ENCODE measurements at regions not wholly inside any gene's neighbourhood (a gene's known extent, or its start where the extent isn't known, plus 50 kb on each side); places are given as distances from the start of the nearest gene placed in this dataset.
A peak's percentile ranks its signal among the peaks of the same experiment; 100 is the strongest.

- Mint-ChIP-seq H3K27me3 (peaks cover 29 to 36% of the 10 kb centered on the region in 2 donors), H3K4me3 (no peak overlapping the region), H3K4me1 (peaks cover 0 to 2% of the 10 kb centered on the region in 2 donors), H3K27ac (no peak overlapping the region), H3K36me3 (no peaks in the 10 kb centered on the region), H3K9me3 (no peaks in the 10 kb centered on the region)
- peak; percentile 4 for DNase-seq
- peak in 1 of 2 donors; percentile 56 for ATAC-seq (replicated peaks)
These were observed 173.9 kb upstream of the SP4 start for GRCh38 chr7:21253740-21254687.

- no peaks in the 10 kb centered on the region for H3K36me3 Mint-ChIP-seq
- peaks cover 15 to 21% of the 10 kb centered on the region in 2 donors for H3K27me3 Mint-ChIP-seq
- no peak for DNase-seq
These were observed 171.5 kb upstream of the SP4 start for GRCh38 chr7:21256310-21256877.

GRCh38 chr7:21260939-21261338, 166.9 kb upstream of the SP4 start:
- DNase-seq (no peak), ATAC-seq (replicated peaks) (no peak)
- Mint-ChIP-seq H3K4me3 (no peak overlapping the region), H3K27me3 (peaks cover 0 to 3% of the 10 kb centered on the region in 2 donors), H3K36me3 (no peaks in the 10 kb centered on the region), H3K27ac (no peak overlapping the region), H3K9me3 (no peaks in the 10 kb centered on the region), H3K4me1 (peaks cover 7 to 15% of the 10 kb centered on the region in 2 donors)

More at GRCh38 chr7:21256310-21256877, 171.5 kb upstream of the SP4 start:
- peaks cover 2 to 5% of the 10 kb centered on the region in 2 donors for H3K4me1 Mint-ChIP-seq
- ATAC-seq (replicated peaks), result no peak
- H3K4me3 Mint-ChIP-seq, result no peak overlapping the region
- H3K9me3 Mint-ChIP-seq, result no peaks in the 10 kb centered on the region
- H3K27ac Mint-ChIP-seq, result no peak overlapping the region

DNA sequence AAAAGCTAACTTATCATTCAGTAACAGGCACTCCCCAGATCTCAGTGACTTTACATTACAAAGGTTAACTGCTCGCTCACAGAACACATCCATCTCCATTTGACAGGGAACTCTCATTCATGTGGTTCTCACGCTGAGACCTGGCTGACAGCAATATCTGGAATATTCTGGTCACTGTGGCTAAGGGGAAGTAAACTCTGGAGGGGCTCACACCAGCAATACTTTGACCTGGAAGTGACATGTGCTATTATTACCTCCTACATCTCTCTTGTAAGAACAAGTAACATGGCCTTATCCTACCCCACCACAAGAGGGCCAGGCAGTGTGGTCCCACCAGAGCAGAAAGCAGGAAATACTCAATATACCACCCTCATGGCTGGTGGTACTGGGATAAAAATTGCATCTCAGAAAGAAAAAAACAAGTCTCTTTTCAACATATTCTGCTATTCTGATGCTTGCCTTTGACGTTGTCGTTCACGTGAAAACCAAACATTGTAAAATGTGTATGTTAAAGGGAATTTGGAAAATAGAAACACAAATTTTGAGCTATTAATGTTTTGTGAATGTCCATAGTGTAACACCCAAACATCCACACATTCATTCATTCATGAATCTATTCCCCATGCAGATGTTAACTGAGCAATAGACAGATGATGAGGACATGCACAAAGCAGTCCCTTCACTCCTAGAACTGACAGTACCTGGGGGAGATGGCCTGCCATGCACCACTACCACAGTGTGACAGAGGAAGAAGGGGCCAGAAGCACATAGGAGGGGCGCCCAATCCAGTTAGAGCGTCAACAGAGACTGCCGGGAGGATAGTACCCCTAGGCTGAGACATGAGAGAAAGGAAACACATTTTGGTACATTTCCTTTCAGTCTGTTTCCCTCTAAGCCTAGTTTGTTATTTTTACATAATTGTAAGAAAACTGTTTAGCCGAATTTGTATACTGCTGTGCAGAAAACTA, 166.0 kb upstream of the SP4 start:
- Mint-ChIP-seq H3K4me3 (no peak overlapping the region), H3K4me1 (peaks cover 7 to 15% of the 10 kb centered on the region in 2 donors), H3K27ac (no peak overlapping the region), H3K9me3 (no peaks in the 10 kb centered on the region), H3K36me3 (no peaks in the 10 kb centered on the region), H3K27me3 (peaks cover 0 to 3% of the 10 kb centered on the region in 2 donors)
- peak; percentile 94 to 99 for ATAC-seq (replicated peaks)
- DNase-seq, result peak; percentile 28

- no peak overlapping the region for H3K4me3 Mint-ChIP-seq
- H3K27me3 Mint-ChIP-seq, result no peaks in the 10 kb centered on the region
- DNase-seq, result no peak
- no peak for ATAC-seq (replicated peaks)
- no peak overlapping the region for H3K27ac Mint-ChIP-seq
- no peaks in the 10 kb centered on the region for H3K4me1 Mint-ChIP-seq
- no peaks in the 10 kb centered on the region for H3K36me3 Mint-ChIP-seq
- H3K9me3 Mint-ChIP-seq, result no peaks in the 10 kb centered on the region
These were observed 158.9 kb upstream of the SP4 start for GRCh38 chr7:21269021-21269420.

DNA sequence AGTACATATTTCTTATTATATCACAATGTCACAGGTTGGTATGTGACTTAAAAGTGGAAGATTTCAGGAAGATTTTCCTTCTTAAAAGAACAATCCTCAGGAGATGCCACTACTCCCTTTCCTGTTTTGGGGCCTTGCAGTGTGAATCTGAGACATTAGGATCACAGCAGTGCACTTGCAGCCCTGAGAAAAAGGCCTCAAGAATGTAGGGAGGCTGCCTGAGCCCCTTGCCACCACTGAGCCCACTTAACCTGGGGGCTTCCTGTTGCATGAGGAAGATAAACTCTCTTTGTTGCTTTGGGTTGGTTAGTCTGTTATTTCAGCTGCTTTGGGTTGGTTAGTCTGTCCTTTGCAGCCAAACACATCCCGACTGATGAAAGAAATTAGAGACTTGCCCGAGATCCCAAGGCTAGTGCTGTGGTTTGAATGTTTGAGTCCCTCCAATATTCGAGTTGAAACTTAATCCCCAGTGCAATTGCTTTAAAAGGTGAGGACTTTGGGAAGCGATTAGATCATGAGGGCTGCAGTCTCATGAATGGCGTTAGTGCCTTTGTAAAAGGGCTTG, 151.3 kb upstream of the SP4 start:
- Mint-ChIP-seq H3K9me3 (peaks cover 0 to 3% of the 10 kb centered on the region in 2 donors), H3K36me3 (no peaks in the 10 kb centered on the region), H3K27me3 (no peaks in the 10 kb centered on the region), H3K27ac (no peak overlapping the region), H3K4me1 (peaks cover 2 to 6% of the 10 kb centered on the region in 2 donors), H3K4me3 (no peak overlapping the region)
- ATAC-seq (replicated peaks) (no peak), DNase-seq (no peak)

DNA sequence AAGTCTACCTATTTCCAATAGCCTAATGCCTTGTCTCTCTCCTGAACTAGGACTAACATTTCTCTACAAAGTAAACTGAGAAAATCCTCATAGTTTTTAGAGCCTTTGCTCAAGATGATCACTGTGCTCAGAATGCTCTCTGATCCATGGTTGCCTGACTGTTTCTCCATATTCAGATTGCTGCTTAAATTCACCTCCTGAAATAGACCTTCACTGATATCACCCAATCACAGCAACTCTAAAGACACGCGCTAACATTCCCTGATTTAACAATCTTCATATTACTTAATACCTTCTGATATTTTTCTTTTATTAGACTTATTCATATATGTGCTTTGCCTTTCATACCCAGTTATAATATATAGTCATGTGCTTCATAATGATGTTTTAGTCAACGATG, 148.9 kb upstream of the SP4 start:
- no peak overlapping the region for H3K4me3 Mint-ChIP-seq
- ATAC-seq (replicated peaks) (no peak), DNase-seq (no peak)
- peaks cover 0 to 3% of the 10 kb centered on the region in 2 donors for H3K9me3 Mint-ChIP-seq
- no peaks in the 10 kb centered on the region for H3K36me3 Mint-ChIP-seq
- no peak overlapping the region for H3K27ac Mint-ChIP-seq
- H3K27me3 Mint-ChIP-seq, result no peaks in the 10 kb centered on the region
- peaks cover 2 to 6% of the 10 kb centered on the region in 2 donors for H3K4me1 Mint-ChIP-seq

GRCh38 chr7:21281193-21281592, 146.7 kb upstream of the SP4 start:
- DNase-seq (no peak), ATAC-seq (replicated peaks) (no peak)
- no peaks in the 10 kb centered on the region for H3K27me3 Mint-ChIP-seq
- H3K9me3 Mint-ChIP-seq, result peaks cover 0 to 3% of the 10 kb centered on the region in 2 donors
- no peaks in the 10 kb centered on the region for H3K36me3 Mint-ChIP-seq
- no peak overlapping the region for H3K27ac Mint-ChIP-seq
- H3K4me3 Mint-ChIP-seq, result no peak overlapping the region
- peaks cover 2 to 6% of the 10 kb centered on the region in 2 donors for H3K4me1 Mint-ChIP-seq

GRCh38 chr7:21293771-21294170, 134.1 kb upstream of the SP4 start:
- Mint-ChIP-seq H3K9me3 (no peaks in the 10 kb centered on the region), H3K4me3 (no peak overlapping the region), H3K36me3 (no peaks in the 10 kb centered on the region), H3K27me3 (no peaks in the 10 kb centered on the region), H3K4me1 (no peaks in the 10 kb centered on the region), H3K27ac (no peak overlapping the region)
- DNase-seq, result no peak
- ATAC-seq (replicated peaks), result no peak

GRCh38 chr7:21299766-21300165, 128.1 kb upstream of the SP4 start:
- no peaks in the 10 kb centered on the region for H3K36me3 Mint-ChIP-seq
- DNase-seq, result no peak

GRCh38 chr7:21300692-21301091, 127.2 kb upstream of the SP4 start:
- no peaks in the 10 kb centered on the region for H3K27me3 Mint-ChIP-seq
- DNase-seq, result no peak
- H3K9me3 Mint-ChIP-seq, result no peaks in the 10 kb centered on the region

More at GRCh38 chr7:21299766-21300165, 128.1 kb upstream of the SP4 start:
- no peaks in the 10 kb centered on the region for H3K9me3 Mint-ChIP-seq
- no peaks in the 10 kb centered on the region for H3K27me3 Mint-ChIP-seq
- H3K4me1 Mint-ChIP-seq, result no peaks in the 10 kb centered on the region
- no peak overlapping the region for H3K27ac Mint-ChIP-seq
- ATAC-seq (replicated peaks), result no peak
- H3K4me3 Mint-ChIP-seq, result no peak overlapping the region

DNA sequence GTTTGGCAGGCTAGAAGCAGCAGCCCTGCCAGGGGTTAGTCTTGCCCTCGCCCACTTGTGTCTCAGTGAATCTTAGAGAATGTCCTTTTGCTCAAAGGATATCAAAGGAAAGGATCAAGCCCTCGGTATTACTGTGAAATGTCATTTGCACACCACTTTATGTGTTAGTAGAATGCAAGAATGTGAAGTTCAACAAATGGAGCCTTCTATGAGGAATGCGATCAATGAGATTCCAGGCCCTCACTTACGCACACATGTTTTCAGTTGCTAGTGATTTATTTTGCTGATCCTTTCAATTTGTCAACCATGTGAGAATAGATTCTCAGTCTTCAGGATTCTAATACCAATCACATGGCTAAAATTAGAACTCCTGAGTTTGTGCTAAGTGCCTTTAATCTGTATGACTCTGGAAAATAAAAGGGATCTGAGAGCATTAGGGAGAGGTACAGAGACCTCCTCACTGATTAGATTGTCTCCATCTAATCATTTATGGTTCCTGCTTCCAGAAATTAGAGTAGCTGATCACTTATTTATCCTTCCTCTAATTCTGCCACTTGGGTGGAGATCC, 123.0 kb upstream of the SP4 start:
- no peak overlapping the region for H3K27ac Mint-ChIP-seq
- peaks cover 0 to 6% of the 10 kb centered on the region in 2 donors for H3K4me1 Mint-ChIP-seq
- peaks cover 0 to 5% of the 10 kb centered on the region in 2 donors for H3K36me3 Mint-ChIP-seq
- H3K27me3 Mint-ChIP-seq, result no peaks in the 10 kb centered on the region
- H3K4me3 Mint-ChIP-seq, result no peak overlapping the region
- ATAC-seq (replicated peaks), result no peak
- peaks cover 9% of the 10 kb centered on the region in 2 donors for H3K9me3 Mint-ChIP-seq
- DNase-seq, result no peak

More at GRCh38 chr7:21300692-21301091, 127.2 kb upstream of the SP4 start:
- H3K27ac Mint-ChIP-seq, result no peak overlapping the region
- H3K36me3 Mint-ChIP-seq, result no peaks in the 10 kb centered on the region
- peaks cover 0 to 6% of the 10 kb centered on the region in 2 donors for H3K4me1 Mint-ChIP-seq
- H3K4me3 Mint-ChIP-seq, result no peak overlapping the region
- ATAC-seq (replicated peaks), result no peak

- Mint-ChIP-seq H3K4me1 (peaks cover 0 to 6% of the 10 kb centered on the region in 2 donors), H3K27me3 (no peaks in the 10 kb centered on the region), H3K36me3 (peaks cover 0 to 5% of the 10 kb centered on the region in 2 donors), H3K27ac (no peak overlapping the region), H3K4me3 (no peak overlapping the region), H3K9me3 (peaks cover 9% of the 10 kb centered on the region in 2 donors)
- peak; percentile 53 to 68 for ATAC-seq (replicated peaks)
- DNase-seq, result no peak
These were observed 122.2 kb upstream of the SP4 start for GRCh38 chr7:21305455-21306235.

Measured in stimulated activated naive B cell treated with anti-CD40 and anti-IgM and Interleukin-4, amounts not matched to agents 10 μg/mL and 1 μg/mL and 100 μg/mL, for 72 hours (primary cell).